ENCODE measurements at regions not wholly inside any gene's neighbourhood (a gene's known extent, or its start where the extent isn't known, plus 50 kb on each side); places are given as distances from the start of the nearest gene placed in this dataset.
A peak's percentile ranks its signal among the peaks of the same experiment; 100 is the strongest.

GRCh38 chr14:95034788-95035187 is 122.5 kb downstream of the DICER1 start:
- no peak for DNase-seq (ENCODE audit: low spot score)

GRCh38 chr14:95033682-95034632 is 123.4 kb downstream of the DICER1 start:
- DNase-seq (ENCODE audit: low spot score) = no peak

DNA sequence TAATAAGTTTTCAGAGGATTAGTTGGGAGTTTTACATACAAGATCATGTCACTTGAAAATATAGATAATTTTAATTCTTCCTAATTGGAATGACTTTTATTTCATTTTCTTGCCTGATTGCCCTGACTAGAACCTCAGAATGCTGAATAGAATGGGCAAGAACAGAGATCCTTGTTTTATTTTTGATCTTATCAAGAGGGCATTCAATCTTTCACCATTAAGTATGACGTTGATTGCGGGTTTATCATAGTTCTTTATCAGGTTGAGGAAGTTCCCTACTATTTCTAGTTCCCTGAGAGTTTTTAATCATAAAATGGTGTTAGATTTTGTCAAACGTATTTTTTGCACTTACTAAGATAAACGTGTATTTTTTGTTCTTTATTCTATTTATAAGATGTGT is 124.3 kb downstream of the DICER1 start:
- DNase-seq (ENCODE audit: low spot score) = no peak

GRCh38 chr14:95026851-95027463 is 130.4 kb downstream of the DICER1 start:
- peak; percentile 7 for DNase-seq (ENCODE audit: low spot score)

GRCh38 chr14:95025941-95026340 is 131.4 kb downstream of the DICER1 start:
- DNase-seq (ENCODE audit: low spot score) = peak; percentile 3

DNA sequence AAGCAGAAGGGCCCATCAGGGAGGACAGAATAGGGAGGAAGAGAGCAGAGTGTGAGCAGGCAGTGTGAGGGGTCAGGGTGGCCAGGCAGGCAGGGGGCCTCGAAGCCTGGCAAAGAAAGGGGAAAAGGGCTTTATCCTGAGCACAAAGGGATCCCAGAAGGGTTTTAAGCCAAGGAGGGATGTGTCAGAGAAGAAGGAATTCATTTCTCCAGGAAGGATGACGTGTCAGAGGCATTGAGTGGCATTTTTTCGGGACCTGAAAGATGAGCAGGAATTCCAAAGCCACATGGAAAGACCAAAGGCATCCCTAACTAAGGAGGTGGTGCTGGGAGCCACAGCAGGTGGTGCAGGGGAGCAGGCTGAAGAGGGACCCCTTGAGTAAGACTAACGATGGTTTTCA is 132.1 kb downstream of the DICER1 start:
- DNase-seq (ENCODE audit: low spot score) = no peak

DNA sequence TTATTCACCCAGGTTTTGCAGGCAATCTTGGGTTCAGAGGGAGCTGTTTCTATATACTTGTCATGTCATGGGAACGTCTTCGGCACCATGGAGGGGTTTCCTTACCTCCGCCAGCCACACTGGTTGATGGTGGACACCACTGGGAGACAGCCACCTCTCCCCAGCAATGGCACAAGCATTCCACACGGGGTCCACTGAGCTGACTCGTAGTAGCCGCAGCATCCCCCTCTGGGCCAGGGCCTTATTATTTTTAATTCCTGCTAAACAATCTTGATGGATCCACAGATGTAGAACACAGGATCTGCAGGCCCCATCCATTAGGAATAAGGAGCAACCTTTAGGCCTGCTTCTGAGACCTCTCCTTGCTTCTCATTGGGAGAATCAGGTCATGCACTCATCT is 132.9 kb downstream of the DICER1 start:
- no peak for DNase-seq (ENCODE audit: low spot score)

DNA sequence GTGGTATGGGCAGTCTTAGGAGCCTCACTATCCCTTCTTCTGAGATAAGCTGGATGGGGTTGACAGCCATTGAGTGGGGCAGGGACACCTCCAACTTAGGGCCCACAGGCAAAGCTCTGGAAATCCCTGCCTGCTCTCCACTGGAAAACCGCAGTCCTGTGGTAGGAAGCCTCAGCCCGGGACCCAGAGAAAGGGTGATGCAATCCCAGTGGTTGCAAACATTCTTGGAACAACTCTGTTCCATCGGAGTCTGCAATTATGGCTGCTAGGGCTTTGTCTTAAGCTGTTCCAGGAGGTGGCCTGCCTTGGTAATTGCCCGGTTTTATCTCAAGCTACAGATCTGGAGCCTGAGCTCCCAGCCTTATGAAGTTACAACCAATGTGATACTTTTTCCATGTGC is 133.4 kb downstream of the DICER1 start:
- no peak for DNase-seq (ENCODE audit: low spot score)

- DNase-seq (ENCODE audit: low spot score) = no peak
Measured at GRCh38 chr14:95023115-95023514, 134.2 kb downstream of the DICER1 start.

DNA sequence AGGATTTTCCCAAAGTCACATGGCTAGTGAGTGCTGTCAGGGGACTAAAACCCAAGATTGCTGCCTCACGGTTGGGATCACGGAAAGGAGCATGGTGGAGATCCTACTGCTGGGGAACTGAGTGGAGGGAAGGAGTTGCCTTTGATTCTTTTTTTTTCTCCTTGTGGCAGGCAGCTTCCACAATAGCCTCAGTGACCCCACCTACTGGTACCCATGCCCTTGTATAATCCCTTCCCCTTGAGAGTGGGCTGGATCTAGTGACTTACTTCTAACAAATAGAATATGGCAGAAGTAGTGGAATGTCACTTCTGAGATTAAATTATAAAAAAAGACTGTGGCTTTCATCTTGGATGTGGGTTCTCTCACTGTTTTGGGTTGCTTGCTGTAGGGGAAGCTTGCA is 135.7 kb downstream of the DICER1 start:
- no peak for DNase-seq (ENCODE audit: low spot score)

GRCh38 chr14:95018821-95019220 is 138.5 kb downstream of the DICER1 start:
- DNase-seq (ENCODE audit: low spot score) = no peak

DNA sequence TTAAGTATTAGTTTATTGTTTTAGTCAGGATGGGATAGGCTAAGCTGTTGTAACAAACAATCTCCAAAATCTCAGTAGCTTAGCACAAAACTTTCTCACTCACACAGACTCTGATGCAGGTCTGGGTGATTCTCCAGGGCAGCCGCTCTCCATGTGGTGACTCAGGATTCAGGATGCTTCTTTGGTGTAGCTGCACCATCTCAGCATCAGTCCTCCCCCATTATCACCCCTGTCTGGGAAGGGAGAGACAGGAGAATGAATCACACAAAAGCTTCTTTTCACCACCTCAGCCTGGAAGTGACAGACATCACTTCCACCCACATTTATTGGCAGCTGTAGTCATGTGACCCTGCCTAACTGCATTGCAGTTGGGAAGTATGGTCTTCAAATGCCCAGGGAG is 142.3 kb downstream of the DICER1 start:
- DNase-seq (ENCODE audit: low spot score) = no peak

DNA sequence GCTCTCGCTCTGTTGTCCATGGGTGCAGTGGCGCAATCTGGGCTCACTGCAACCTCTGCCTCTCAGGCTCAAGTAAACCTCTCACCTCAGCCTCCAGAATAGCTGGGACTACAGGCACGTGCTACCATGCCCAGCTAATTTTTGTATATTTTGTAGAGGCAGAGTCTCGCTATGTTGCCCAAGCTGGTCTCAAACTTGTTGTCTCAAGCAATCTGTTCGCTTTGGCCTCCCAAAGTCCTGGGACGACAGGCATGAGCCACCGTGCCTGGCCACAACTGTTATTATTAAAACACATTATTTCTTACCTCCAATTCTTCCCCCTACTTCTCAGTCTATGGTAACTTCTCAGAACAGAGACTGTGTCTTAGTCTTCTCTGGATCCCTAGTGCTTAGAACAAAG is 143.3 kb downstream of the DICER1 start:
- DNase-seq (ENCODE audit: low spot score) = no peak

DNA sequence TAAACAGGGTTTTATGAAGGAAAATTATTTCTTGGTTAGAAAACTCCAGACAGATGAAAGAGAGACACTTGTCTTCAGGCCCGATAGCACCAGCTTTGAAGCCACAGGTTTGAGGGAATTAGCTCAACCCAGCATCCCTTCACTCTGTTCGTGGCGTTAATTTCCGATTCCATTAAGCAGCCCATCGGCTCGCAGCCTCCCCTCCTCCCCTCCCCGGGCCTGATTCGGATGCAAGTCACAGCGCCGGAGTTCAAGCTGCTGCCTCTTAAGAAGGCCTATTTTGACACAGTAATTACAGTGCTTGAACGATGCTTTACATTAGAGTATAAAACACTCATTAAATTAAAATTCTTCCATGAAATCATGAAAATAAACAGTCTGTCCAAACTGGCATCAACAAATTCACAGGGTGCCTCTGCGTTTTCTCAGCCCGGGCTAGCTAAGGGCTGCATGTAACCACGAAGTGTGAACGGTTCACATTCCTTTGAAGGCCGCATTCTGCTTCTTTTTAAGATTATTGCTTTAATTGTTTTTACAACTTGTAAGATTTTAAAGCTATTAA is 145.8 kb downstream of the DICER1 start:
- no peak for DNase-seq (ENCODE audit: low spot score)

- no peak for DNase-seq (ENCODE audit: low spot score)
Measured at GRCh38 chr14:95008445-95009217, 148.7 kb downstream of the DICER1 start.

GRCh38 chr14:95007921-95008320 is 149.4 kb downstream of the DICER1 start:
- DNase-seq (ENCODE audit: low spot score) = no peak

DNA sequence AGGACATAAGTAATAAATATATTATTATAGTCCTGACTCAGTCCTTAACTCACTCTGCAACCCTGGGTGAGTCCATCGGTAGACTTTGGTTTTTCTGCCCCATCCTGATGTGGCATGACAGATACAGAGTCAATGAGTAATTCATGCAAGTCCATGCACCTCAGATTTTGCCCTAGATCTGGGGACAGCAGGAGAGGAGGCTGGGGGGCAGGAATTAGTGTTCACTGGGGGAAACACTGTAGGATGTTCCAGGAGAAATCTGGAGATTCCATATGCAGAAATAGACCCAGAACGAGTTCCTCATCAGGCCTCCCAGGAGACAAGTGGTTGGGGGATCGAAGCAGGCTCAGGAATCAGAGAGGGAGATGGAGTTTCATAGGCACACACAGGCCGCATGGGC is 150.8 kb downstream of the DICER1 start:
- no peak for DNase-seq (ENCODE audit: low spot score)

- DNase-seq (ENCODE audit: low spot score) = no peak
Measured at GRCh38 chr14:95006051-95006450, 151.3 kb downstream of the DICER1 start.

- DNase-seq (ENCODE audit: low spot score) = no peak
Measured at GRCh38 chr14:95003099-95003960, 154.0 kb downstream of the DICER1 start.

DNA sequence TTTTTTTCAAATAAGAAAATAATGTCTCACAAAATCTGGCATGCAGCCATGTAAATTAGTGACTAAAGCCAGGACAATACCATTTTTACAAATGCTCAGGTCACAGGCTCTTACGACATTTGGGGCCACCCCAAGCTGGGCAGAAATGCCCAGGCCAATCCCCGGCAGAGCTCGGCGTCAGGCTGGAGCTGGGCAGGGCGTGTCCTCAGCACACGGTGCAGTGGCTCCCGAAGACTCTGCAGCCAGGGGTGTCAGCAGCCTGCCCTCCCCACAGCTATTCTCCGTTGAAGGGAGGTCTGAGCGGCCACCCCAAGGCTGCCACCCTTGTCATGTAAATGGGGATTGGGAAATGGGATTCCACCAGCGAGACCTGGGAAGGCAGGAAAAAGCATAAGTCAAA is 158.6 kb downstream of the DICER1 start:
- DNase-seq (ENCODE audit: low spot score) = no peak

- no peak for DNase-seq (ENCODE audit: low spot score)
Measured at GRCh38 chr14:94998110-94998509, 159.2 kb downstream of the DICER1 start.
